ENCODE measurements at regions not wholly inside any gene's neighbourhood (a gene's known extent, or its start where the extent isn't known, plus 50 kb on each side); places are given as distances from the start of the nearest gene placed in this dataset.

- TF ChIP-seq CTCF (IDR thresholded peaks at IDR 0.05) (no peak), POLR2A (IDR thresholded peaks at IDR 0.05) (no peak)
Measured at GRCh38 chr18:1438458-1438910, 533.8 kb downstream of the ADCYAP1 start.

All from esophagus squamous epithelium (tissue), 4 donors.